ENCODE measurements at regions not wholly inside any gene's neighbourhood (a gene's known extent, or its start where the extent isn't known, plus 50 kb on each side); places are given as distances from the start of the nearest gene placed in this dataset.

GRCh38 chr18:28519997-28520396 lies 343.1 kb upstream of the CDH2 start:
- H3K27me3 ChIP-seq (ENCODE audit: control insufficient read depth, insufficient read depth, low read length): no peaks in the 10 kb centered on the region
- H4K20me1 ChIP-seq (ENCODE audit: control insufficient read depth, extremely low read depth, insufficient read depth, low read length): no peaks in the 10 kb centered on the region
- H3K4me3 ChIP-seq (replicated peaks in 1 of 4; ENCODE audit: control extremely low read depth in 1 of 4, insufficient read depth in 1 of 4, low read depth in 3 of 4, low read length in 4 of 4): no peak overlapping the region
- no peak overlapping the region for H3K9ac ChIP-seq (ENCODE audit: insufficient read depth, low read length)
- H3K4me1 ChIP-seq (ENCODE audit: control insufficient read depth, extremely low read depth, insufficient read depth, low read length): no peaks in the 10 kb centered on the region
- no peaks in the 10 kb centered on the region for H3K36me3 ChIP-seq (ENCODE audit: control insufficient read depth, insufficient read depth, low read length)
- no peaks in the 10 kb centered on the region for H3K9me3 ChIP-seq (ENCODE audit: control insufficient read depth, insufficient read depth, low read depth, low read length)
- no peak overlapping the region for H3K27ac ChIP-seq (ENCODE audit: insufficient read depth, low read length)
- H3K4me2 ChIP-seq (ENCODE audit: extremely low read depth, insufficient read depth, low read length): no peak overlapping the region
- TF ChIP-seq EZH2 (IDR thresholded peaks at IDR 0.05; ENCODE audit: low read length, missing control alignments): no peak
- TF ChIP-seq, protein P1, sequence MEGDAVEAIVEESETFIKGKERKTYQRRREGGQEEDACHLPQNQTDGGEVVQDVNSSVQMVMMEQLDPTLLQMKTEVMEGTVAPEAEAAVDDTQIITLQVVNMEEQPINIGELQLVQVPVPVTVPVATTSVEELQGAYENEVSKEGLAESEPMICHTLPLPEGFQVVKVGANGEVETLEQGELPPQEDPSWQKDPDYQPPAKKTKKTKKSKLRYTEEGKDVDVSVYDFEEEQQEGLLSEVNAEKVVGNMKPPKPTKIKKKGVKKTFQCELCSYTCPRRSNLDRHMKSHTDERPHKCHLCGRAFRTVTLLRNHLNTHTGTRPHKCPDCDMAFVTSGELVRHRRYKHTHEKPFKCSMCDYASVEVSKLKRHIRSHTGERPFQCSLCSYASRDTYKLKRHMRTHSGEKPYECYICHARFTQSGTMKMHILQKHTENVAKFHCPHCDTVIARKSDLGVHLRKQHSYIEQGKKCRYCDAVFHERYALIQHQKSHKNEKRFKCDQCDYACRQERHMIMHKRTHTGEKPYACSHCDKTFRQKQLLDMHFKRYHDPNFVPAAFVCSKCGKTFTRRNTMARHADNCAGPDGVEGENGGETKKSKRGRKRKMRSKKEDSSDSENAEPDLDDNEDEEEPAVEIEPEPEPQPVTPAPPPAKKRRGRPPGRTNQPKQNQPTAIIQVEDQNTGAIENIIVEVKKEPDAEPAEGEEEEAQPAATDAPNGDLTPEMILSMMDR (conservative IDR thresholded peaks at IDR 0.05 in 1 of 2, IDR thresholded peaks at IDR 0.05 in 1 of 2; ENCODE audit: low read depth in 1 of 2, low read length in 2 of 2): no peak
- no peak overlapping the region for H2AFZ ChIP-seq (ENCODE audit: low read length)
- DNase-seq (ENCODE audit: low read depth in 2 of 2): no peak
- H3K79me2 ChIP-seq (ENCODE audit: control insufficient read depth, insufficient read depth, low read length): no peaks in the 10 kb centered on the region

DNA sequence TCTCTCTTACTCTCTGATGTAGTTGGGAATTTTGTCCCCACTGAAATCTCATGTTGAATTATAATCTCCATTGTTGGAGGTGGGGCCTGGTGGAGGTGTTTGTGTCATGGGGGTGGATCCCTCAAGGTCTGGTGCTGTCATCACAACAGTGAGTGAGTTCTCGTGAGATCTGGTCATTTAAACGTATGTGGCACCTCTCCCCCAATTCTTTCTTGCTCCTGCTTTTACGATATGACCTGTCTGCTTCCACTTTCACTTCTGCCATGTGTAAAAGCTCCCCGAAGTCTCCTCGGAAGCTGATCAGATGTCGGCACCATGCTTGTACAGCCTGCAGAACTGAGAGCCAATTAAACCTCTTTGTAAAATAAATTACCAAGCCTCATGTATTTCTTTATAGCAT lies 337.8 kb upstream of the CDH2 start:
- Histone ChIP-seq H3K4me3 (replicated peaks in 1 of 4; ENCODE audit: control extremely low read depth in 1 of 4, insufficient read depth in 1 of 4, low read depth in 3 of 4, low read length in 4 of 4) (no peak overlapping the region), H4K20me1 (ENCODE audit: control insufficient read depth, extremely low read depth, insufficient read depth, low read length) (no peaks in the 10 kb centered on the region), H3K4me2 (ENCODE audit: extremely low read depth, insufficient read depth, low read length) (no peak overlapping the region), H3K27ac (ENCODE audit: insufficient read depth, low read length) (no peak overlapping the region), H3K79me2 (ENCODE audit: control insufficient read depth, insufficient read depth, low read length) (no peaks in the 10 kb centered on the region), H2AFZ (ENCODE audit: low read length) (no peak overlapping the region), H3K4me1 (ENCODE audit: control insufficient read depth, extremely low read depth, insufficient read depth, low read length) (no peaks in the 10 kb centered on the region), H3K9me3 (ENCODE audit: control insufficient read depth, insufficient read depth, low read depth, low read length) (no peaks in the 10 kb centered on the region), H3K36me3 (ENCODE audit: control insufficient read depth, insufficient read depth, low read length) (no peaks in the 10 kb centered on the region), H3K27me3 (ENCODE audit: control insufficient read depth, insufficient read depth, low read length) (no peaks in the 10 kb centered on the region), H3K9ac (ENCODE audit: insufficient read depth, low read length) (no peak overlapping the region)
- TF ChIP-seq, protein P1 (conservative IDR thresholded peaks at IDR 0.05 in 1 of 2, IDR thresholded peaks at IDR 0.05 in 1 of 2; ENCODE audit: low read depth in 1 of 2, low read length in 2 of 2): no peak
- no peak for TF ChIP-seq EZH2 (IDR thresholded peaks at IDR 0.05; ENCODE audit: low read length, missing control alignments)
- DNase-seq (ENCODE audit: low read depth in 2 of 2): no peak

- H2AFZ ChIP-seq (ENCODE audit: low read length): no peak overlapping the region
- H3K79me2 ChIP-seq (ENCODE audit: control insufficient read depth, insufficient read depth, low read length): no peaks in the 10 kb centered on the region
- H3K27me3 ChIP-seq (ENCODE audit: control insufficient read depth, insufficient read depth, low read length): no peaks in the 10 kb centered on the region
- no peaks in the 10 kb centered on the region for H4K20me1 ChIP-seq (ENCODE audit: control insufficient read depth, extremely low read depth, insufficient read depth, low read length)
- H3K9me3 ChIP-seq (ENCODE audit: control insufficient read depth, insufficient read depth, low read depth, low read length): no peaks in the 10 kb centered on the region
- no peak for DNase-seq (ENCODE audit: low read depth in 2 of 2)
- no peaks in the 10 kb centered on the region for H3K36me3 ChIP-seq (ENCODE audit: control insufficient read depth, insufficient read depth, low read length)
- H3K4me3 ChIP-seq (replicated peaks in 1 of 4; ENCODE audit: control extremely low read depth in 1 of 4, insufficient read depth in 1 of 4, low read depth in 3 of 4, low read length in 4 of 4): no peak overlapping the region
- H3K9ac ChIP-seq (ENCODE audit: insufficient read depth, low read length): no peak overlapping the region
- H3K27ac ChIP-seq (ENCODE audit: insufficient read depth, low read length): no peak overlapping the region
- no peak overlapping the region for H3K4me2 ChIP-seq (ENCODE audit: extremely low read depth, insufficient read depth, low read length)
- TF ChIP-seq, protein P1 (conservative IDR thresholded peaks at IDR 0.05 in 1 of 2, IDR thresholded peaks at IDR 0.05 in 1 of 2; ENCODE audit: low read depth in 1 of 2, low read length in 2 of 2): no peak
- TF ChIP-seq EZH2 (IDR thresholded peaks at IDR 0.05; ENCODE audit: low read length, missing control alignments): no peak
- H3K4me1 ChIP-seq (ENCODE audit: control insufficient read depth, extremely low read depth, insufficient read depth, low read length): no peaks in the 10 kb centered on the region
Observed at GRCh38 chr18:28512357-28512756, 335.4 kb upstream of the CDH2 start.

Data from fibroblast of lung (primary cell).